C1 segment of cervical spinal cord (tissue), 14 donors: ENCODE measurements at regions not wholly inside any gene's neighbourhood (a gene's known extent, or its start where the extent isn't known, plus 50 kb on each side); places are given as distances from the start of the nearest gene placed in this dataset.
A peak's percentile ranks its signal among the peaks of the same experiment; 100 is the strongest.
"Not testable (repeated sequence)": the region's sequence is repeated elsewhere in the genome, so short reads cannot be mapped to it uniquely, and the experiment has no call there.

Experiments
- DNase-seq, 14 donors: peaks; one replicate each; lab custom pipeline; 2025; lab: John Stamatoyannopoulos, UW

DNA sequence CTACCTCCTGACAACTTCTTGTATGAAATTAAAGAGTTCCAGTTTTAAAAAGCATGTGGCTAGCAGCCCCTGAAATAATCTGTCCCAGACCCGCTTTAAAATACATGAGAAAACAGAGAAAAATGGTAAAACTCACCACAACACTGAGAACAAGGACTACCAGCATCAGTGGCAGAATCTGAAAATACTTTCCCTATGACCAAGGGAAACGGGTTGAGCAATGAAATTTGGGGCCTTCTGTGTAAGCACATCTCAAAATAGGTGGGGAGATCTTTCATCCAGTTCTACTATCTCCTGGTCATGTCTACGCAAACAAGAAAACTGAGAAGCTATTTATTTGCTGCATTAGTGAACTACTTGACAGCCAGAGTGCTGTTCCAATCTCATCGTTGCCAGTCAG lies 172.3 kb downstream of the LNPK start:
- DNase-seq = no peak

DNA sequence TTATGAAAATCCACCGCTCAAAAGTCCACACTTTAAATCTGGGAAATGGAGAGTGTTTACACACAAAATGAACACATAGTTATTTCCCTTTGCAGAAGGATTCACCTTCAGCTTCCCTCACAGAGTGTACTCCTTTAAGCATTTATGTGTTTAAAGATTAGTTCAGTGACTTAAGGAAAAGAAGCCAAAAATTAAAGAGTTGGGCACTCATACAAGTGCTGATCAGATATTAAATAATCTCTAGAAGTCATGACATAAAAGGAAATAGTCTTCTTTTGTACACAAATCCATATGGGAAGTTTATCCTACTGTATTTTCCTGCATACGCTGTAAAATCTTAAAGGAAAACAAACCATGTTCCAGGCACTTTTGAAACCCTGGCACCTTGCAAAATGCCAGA lies 174.2 kb downstream of the LNPK start:
- no peak for DNase-seq

DNA sequence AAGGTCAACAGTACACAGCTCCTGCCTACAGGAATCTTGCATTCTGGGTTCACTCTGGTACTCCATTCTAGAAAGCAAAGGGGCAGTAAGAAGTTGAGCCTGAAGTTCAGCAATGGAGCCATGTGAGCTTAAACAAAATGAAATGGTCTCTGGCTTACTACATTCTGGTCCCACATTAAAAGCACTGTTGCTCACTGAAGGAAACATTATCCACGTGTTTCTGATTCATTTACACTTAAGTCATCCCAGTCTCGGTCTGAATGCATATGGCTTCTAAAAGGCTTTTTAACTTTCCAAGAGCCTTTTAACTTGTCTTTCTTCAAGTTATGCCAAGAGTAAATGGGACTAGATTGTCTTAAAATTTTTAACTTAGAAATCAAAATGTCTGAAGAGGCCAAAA lies 177.8 kb downstream of the LNPK start:
- DNase-seq = no peak

DNA sequence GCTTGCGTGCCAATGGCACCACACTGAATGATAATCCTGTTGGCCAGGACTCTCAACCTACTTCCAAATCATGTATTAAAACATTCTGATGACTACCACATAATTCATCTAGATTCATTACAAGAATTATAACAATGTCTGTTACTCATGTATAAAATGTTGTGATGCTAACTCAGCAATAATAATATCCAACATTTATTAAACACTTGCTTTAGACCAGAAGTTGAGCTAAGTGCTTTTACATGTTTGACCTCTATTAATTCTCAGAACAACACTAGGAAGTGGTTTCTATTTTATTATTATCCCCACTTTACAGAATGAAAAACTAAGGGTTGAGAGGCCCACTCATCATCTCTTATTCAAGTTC lies 178.4 kb downstream of the LNPK start:
- DNase-seq = no peak

DNA sequence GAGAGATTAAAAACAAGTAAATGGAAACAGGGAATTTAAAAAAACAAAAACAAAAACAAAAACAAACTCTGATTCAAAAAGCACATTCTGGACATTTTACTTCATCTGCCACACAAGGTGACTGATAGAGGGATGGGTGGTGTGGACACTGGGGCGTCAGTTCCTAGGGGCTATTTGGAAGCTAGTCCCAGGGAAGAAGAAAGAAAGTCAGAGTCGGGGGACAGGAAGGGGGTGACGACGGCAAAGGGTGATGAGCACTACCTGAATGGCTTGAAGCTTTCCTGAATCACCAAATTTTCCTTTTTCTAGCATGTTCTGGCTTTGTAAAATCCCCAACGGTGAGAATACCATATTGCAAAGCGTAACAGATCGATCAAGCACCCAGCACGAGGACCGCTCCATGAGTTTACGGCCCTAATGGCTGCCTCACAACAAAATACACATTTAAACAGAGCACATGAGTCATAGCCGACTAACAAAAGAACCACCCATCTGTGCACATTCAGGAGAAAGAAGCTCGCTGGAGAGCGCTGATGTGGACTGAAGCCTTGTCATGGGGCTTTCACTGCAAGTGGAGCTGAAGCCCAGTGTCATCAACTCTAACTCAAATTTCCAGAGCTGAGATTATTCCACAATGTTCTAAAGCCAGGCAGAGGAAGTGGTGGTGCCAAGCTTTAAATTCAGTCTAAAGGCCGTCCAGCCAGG lies 178.9 kb downstream of the LNPK start:
- peak in 1 of 14 donors; percentile 5 for DNase-seq

DNA sequence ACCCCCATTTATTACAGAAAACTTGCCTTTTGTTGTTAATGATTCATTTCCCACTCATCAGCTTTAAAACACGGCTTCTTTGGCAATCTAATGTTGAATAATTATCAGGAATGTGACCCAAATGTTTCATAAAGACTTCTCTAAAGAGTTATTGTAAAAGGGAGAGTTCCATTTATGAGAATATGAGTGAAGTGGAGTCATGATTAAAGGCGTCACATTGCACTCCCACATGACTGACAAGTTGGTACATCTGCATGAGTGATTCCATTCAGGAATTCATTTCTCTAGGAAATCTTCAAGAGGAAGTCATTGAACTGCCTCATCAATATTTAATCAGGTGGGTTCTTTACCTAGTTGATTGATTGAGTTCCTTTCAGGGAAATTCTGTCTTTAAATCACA lies 184.8 kb downstream of the LNPK start:
- DNase-seq = no peak

DNA sequence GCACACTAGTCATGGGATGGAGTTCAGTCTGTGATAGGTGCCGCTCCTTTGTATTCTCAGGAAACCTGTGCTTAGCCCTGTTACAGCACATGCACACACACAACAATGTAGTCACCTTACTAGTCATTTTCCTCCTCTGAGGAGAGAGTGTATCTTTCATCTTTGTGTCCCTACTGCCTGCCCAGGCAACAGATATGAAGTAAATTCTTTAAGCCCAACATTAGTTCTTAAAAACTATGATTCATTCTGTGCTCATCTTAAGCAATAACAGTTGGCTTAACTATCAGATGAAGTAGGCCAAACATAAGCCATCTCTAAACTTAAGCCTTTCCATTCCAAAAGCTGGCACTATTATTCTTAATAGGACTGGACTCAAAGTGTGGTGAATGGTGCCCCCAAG lies 186.5 kb downstream of the LNPK start:
- no peak for DNase-seq

DNA sequence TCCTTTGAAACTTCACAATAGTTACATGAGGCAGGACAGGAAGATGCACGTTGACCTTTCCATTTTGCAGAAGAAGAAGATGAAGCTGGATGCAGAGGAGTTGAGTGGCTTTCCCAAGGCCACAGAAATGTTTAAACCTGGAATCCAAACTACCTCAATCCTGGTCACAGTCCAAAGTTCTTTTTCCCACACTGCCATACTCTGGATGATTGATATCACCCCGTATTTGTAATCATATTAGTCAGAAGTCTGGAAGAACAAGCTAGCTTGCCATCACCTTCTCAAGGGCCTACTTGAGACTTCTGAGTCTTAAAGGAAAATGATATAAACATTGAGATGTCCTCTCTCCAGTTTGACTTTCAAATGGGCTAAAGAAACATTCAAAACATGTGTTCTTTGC lies 190.1 kb downstream of the LNPK start:
- no peak for DNase-seq

DNA sequence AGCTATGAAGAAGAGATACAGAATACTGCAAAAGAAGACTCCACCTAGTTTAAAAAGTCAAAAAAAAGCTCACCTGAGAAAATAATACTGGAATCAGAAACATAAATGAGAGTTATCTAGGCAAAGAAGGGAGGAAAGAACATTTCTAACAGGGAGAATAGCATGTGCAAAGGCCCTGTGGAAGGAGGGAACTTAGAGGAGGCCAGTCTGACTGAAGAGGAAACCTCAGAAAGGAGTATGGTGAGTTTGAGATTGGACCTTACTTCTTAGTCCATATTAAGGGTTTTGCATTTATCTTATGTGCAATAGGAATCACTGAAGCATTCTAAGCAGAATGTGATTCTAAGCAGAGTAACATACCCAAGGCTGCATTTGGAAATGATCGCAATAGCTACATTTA lies 193.2 kb downstream of the LNPK start:
- DNase-seq = no peak

DNA sequence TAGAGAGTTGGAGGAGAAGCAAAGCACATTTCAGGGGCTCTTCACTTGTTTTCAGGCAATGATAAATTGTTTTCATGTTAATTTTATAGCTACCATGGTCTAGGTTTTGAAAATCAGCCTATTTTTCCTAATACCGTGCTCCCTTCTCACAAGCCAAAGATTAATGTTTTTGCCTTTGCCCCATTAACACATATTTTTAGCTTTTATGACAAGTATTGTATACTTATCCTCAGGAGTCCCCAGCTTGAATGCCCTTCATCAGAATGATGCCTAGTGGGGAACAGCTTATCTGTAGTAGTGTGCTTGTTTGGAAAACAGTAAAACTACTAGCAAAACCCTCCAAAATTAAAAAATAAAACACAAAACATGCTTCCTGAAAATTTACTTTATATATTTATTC lies 194.0 kb downstream of the LNPK start:
- DNase-seq = no peak

DNA sequence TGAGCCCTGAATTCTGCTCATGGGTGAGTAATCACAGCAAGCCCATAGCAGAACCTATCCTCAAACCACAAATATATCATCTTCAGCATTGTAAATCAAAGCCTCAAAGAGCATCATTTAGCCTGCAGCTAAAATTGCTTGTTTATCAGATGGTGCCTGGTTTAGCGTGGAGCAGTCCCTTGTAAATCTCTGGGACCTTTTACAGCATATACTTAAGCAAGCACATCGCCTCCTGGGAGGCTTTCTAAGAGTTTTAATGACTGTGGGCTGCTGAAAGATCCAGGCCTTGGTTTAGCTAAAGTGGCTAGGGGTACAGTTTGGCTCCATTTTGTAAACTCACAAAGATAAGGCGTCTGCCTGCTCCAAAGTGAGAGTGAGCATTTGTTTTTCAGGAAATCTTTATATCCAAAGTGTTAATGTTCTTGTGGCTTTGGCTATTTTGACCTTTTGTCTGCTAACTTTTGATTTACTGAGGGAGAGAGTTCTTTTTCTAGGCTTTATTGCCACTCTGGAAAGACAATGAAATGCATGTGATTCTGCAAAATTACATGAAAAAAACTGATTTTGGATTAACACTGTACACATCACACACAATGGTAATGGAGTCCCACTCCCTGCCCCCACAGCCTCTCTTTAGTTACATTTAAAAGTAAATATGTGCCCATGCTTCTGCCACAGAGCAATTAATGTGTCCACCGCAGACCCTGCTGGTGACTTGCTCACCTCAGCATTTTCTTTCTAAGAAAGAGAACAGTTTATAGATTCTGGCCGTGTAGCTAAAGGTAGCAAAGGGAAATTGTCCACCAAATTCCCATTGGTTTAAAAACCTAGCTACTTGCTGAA lies 194.8 kb downstream of the LNPK start:
- DNase-seq = no peak

DNA sequence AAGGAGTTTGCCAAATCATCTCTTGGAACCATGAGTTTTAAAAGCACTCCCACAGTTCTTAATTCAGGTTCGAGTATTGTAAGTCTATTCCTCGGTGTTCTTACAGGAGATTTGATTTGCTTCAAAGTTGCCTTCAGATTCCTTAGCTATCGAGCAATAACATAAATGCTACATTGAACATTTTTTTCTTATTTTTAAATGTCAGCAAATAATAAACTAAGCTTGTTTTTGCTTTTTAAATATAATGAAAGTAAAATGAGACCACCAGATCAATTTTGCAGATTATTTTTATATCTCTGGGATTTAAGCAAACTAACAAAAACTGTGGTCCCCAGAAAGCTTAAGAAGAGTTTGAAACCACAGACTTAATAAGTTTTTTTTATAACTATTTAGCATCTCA lies 195.5 kb downstream of the LNPK start:
- no peak for DNase-seq

DNA sequence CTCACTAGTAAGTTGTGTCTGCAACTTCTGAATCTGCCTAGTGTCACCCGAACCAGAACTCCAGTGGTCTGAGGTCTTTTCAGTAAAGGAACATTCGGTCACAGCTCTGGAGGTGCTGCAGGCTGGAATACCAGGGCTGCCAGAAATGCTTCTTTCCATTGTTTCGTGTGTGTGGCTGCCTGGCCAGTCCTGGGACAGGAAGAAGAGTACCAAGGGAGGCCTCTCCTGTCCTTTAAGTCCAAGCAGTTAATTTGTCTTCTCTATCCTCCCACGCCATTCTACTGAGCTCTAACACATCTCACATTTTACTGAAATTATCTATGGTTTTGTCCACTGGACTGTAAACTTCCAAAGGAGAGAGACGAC lies 196.0 kb downstream of the LNPK start:
- DNase-seq = no peak

DNA sequence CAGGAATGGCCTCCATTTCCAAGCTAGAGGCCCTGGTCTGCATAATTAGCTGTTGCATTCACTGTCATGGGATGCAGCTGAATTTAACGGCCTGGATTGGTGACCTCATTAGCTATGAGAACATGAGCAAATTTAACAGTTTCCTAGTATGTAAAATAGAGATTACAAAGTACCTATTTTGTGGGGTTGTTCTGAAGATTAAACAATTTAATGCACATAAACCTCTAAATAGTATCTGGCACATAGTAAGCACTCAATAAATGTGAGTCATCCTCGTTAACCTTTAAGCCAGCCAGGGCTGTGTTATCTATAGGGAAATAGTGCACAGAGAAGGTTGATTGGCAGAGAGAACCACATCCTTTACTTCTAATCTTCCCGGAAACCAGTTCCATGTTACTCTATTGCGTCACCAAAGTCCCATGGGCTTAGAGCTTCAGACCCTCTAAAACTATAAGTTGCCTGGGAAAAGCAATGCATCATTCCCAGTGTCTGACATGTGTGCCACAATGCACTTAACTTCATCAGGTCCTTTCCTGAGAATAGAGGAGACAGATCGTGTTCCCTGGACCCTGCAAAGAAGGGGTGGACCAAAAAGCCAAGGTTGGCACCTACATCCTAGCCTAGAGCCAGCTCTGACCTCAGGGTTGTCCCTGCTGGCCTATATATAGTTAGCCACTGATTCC lies 196.5 kb downstream of the LNPK start:
- no peak for DNase-seq

DNA sequence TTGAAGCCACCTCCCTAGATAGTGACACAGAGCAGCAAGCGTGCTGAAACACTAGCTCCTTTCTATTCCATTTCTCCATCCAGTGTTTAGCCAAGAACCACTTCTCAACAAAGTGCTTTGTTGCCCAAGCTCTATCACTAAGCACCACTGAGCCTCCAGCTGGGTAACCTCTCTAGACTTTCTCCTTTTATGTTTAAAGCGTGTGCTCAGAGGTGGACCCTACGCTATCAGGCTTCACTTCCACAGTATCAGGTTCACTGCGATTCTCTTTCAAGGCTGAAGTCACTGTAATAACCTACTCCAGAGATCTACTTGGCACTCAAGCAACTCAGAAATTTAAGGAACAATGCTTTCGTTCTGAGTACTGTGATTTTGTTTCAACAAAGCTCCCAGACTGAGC lies 197.9 kb downstream of the LNPK start:
- DNase-seq = peak in 1 of 14 donors; percentile 1

DNA sequence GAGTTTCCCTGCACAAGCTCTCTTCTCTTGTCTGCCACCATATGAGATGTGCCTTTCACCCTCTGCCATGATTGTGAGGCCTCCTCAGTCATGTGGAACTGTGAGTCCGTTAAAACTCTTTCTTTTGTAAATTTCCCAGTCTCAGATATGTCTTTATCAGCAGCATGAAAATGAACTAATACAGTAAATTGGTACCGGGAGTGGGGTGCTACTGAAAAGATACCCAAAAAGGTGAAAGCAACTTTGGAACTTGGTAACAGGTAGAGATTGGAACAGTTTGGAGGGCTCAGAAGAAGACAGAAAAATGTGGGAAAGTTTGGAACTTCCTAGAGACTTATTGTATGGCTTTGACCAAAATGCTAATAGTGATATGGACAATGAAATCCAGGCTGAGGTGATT lies 205.6 kb downstream of the LNPK start:
- not testable (repeated sequence) for DNase-seq

DNA sequence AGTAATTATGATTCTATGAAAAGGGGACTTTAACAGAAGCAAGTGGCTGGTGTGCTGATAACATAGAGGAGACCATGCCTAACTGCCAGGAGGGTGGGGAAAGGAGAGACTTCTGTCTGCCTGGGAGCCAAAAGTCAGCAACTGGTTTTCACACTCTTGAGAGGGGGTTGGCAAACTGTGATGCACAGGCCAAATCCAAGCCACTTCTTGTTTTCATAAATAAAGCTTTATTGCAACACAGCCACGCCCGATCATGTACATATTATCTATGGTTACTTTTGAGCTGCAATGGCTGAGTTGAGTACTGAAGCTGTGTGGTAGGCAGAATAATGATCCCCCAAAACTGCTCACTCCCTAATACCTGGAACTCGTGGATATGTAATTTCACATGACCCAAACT lies 208.4 kb downstream of the LNPK start:
- DNase-seq = no peak

DNA sequence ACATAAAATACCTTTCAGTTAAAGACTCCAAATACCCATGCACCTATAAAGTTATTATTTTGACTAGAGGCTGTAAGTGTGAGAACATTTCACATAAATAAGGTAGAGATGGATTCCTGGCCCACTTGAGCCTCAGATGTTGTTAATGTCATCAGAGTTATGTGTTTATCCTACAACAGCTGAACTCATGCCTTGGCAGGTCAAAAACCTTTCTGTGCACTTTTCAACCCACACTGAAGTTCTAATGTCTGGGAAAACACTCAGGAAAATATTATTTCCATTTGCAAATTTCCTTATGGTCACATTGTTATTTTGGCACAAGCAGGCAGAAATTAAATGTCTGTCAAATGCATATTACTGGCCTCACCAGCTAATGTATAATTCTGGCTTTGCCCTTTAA lies 209.2 kb downstream of the LNPK start:
- DNase-seq = no peak

DNA sequence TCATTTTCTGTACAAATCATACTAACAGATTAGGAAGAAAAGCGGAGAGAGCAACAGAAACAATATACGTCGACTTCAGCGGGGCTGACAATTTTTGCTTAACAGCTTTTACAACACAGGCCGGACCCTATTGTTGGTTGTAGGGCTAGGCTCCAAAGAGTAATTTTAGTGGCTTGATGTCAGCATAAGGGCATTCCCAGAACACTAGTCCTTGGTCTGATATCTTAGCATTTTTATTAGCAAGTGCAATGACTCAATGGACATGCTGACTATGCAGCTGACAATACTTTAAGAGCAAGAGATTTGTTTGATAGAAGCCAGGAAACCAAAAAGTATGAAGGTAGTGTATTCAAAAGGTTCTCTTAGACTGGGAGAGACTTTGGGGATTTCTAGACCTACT lies 209.9 kb downstream of the LNPK start:
- no peak for DNase-seq

DNA sequence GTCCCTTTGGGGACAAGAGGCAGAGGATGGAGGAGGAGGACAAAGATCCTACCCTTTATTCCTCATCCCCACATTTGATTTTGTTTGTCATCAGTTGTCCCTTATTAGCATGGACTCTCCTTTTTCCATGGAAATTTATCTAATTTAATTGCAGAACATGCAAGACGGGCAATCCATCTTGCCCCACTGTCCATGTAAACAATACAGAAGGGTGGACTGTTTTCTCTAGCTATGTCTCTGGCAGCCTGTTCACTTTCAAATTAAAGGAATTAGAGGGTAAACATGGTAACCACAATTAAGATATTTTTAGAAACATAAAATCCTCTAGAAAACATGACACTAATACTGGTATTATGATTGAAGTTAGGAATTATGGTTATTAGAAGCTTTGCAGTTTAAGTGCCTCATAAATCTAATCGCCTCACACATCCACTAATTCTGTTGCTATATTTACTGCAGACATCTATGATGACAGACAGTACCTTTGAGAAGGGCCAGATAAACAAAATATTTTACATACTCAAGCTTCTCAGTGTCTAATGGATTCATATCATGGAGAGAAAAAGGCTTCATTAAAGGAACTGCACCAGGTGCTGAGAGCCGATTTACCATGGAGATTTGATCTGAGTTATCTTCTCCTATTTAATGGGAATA lies 215.5 kb downstream of the LNPK start:
- DNase-seq = no peak

DNA sequence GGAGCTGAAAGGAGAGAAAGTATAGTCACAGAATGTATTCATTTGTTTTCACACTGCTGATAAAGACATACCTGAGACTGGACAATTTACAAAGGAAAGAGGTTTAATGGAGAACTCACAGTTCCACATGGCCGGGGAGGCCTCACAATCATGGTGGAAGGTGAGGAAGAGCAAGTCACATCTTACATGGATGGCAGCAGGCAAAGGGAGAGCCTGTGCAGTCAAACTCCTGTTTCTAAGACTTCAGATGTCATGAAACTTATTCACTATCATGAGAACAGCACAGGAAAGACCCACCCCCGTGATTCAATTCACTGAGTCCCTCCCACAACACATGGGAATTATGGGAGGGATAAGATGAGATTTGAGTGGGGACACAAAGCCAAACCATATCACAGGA lies 224.7 kb downstream of the LNPK start:
- not testable (repeated sequence) for DNase-seq

DNA sequence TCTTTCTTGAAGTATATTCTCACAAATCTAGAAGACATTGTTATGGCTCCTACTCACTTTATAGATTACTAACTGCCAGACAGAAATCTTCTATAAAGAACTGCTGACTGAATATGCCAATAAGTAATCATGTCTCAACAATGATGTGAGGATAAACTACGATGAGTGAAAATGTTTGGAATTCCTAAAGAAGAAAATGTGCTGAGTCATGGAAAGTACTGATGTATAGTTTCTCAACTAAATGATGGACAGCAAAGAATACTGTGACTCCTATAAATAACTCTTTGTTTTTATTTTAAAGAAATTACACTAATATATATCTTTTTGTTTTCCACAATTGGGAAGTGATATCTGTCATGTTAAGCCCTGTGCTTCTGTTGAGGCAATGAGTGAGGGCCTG lies 232.9 kb downstream of the LNPK start:
- no peak for DNase-seq
